DMS53 (cell line): ENCODE measurements at regions not wholly inside any gene's neighbourhood (a gene's known extent, or its start where the extent isn't known, plus 50 kb on each side); places are given as distances from the start of the nearest gene placed in this dataset.

Experiments
- DNase-seq: peaks from one replicate; lab custom pipeline; 2025; lab: John Stamatoyannopoulos, UW

DNA sequence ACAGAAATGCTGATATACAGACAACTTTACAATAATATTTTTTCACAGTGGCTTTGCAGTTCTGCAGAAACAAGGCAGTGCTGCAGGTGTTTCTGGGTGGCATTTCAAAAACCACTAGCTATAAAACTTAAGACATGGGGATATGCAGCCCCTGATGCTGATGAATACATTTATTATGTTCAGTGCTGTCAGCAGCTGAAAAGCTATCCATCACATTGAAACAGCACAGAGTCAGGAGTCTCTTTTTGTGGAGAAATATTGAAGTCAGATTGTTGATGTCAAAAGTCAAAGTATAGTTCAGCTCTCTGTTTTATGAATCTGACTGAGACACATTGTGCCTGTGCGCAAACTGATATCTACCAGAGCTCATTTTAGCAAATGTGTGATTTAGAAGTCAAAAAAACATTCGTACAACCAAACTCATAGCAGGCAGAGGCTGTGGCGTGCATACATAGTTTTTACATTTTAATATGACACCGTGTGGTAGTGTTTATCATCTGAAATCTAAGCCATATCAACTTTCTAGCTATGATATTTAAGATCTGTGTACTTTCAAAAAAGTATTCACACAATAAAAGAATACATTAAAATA is 467.6 kb downstream of the PRKD1 start:
- DNase-seq: no peak

DNA sequence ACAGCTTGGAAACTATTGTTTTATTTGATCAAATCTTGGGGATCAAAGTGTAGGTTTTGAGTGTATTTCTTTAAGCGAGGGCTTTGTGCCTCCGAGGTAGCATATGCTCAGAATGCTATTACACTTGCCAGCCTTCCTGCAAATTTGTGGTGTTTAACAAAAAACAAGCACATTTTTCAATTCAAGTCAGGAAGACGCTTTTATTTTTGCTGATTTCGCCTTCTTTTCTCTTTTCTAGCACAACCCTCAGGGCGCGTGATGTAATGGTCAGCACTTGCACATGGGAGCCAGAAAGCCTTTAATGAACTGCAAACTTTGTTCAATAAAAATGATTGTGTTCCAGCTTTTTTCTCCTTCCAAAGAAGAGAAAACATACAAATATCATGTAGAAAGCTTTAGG is 466.5 kb downstream of the PRKD1 start:
- no peak for DNase-seq

DNA sequence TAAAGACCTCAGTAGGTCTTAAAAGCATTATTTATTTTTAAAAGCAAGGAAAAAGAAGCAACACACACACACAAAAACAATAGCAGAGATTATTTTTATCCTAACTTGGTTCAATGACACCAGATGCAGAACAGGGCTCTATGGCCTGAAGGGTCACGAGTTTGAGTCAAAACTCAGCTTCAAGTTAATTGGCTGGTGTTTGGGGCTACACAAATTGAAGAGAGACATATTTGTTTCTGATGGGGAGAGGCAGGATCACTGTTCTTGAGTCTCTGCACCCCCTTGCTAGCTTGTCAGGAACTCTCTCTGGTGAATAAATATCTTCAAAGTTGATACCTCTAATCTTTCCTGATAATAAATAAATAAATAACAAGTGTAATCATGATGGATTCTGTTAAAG is 466.1 kb downstream of the PRKD1 start:
- DNase-seq: no peak

DNA sequence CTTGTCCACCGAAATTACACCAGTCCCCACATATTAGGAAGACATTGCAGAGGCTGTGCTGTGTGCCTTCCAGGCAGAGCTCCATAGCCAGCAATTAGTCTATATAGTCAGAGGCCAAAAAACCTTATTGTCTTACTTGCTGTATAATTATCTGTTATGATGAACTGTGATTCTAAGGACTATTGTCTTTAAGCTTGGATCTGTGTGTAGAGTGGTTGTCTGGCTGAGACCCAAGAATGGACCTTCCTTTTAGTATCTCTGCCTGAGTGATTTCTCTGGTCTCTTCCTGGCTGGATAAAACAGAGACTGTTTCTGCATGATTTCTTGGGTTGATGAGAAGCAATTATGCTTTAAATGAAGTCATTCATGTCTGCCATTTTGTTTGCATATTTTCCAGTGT is 465.3 kb downstream of the PRKD1 start:
- no peak for DNase-seq

GRCh38 chr14:29462772-29463171 is 464.9 kb downstream of the PRKD1 start:
- no peak for DNase-seq

DNA sequence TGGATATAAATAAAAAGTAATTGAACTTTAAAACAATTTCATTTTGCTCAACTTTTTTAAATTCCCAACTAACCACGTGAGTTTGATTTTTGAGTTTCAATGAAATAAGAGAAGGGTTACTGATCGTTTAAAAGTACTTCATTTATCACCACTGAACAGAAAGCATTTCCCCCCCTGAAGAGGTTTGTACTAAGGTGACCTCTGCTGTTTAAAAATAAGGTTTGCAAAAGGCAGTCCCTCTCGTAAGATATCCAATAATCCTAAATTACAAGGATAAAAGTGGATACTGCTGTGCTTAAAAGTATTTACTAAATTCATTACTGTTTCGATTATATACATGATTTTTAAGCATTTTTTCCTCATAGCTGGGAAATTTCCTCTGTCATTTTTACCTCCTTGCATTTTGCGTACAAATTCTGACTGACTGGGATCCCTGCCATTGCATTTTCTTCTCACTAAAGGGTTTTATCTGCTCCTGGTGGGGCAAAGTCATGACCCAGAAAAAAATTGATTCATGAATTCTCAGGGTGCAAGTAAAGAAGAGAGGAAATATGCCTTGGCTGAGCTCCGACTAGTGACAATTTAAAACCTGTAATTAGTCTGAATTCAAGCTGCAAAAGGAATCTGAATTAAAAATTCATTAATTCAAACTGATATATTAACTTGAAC is 463.8 kb downstream of the PRKD1 start:
- no peak for DNase-seq

GRCh38 chr14:29465095-29465494 is 462.6 kb downstream of the PRKD1 start:
- DNase-seq: no peak

GRCh38 chr14:29475641-29476040 is 452.0 kb downstream of the PRKD1 start:
- no peak for DNase-seq

DNA sequence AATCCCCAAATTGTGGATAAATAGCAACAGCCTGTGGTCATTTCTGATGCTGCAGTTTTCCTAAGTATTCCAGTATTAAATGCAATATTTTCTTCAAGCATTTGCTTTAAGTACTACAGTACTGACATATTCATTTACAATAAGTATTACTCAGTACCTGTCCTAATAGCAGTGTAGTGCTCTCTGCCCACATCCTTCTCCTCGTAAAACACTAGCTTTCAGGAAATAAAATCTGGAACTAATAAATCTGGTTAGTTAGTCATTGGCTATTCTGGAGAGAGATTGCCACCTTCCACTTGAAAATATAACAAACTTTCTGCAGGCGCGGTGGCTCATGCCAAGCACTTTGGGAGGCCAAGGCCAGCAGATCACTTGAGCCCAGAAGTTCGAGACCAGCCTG is 441.5 kb downstream of the PRKD1 start:
- no peak for DNase-seq

GRCh38 chr14:29489911-29490425 is 437.7 kb downstream of the PRKD1 start:
- no peak for DNase-seq

DNA sequence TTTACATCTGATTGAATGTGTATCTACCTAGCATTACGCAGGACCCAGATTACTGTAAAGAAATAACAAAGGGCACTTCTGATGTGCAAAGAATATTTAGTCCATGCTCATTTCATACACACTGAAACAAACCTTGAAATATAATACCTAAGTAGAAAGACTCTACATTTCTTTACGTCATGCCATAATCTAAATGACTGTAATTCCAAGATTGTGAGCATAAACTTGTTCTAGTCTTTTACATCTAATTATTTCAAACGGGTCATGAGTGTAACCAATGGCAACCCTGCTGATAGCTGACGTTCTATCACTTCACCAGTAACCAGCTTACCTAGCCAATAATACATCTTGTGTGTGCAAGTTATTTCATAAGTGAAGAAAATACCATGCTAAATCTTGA is 433.8 kb downstream of the PRKD1 start:
- DNase-seq: no peak

DNA sequence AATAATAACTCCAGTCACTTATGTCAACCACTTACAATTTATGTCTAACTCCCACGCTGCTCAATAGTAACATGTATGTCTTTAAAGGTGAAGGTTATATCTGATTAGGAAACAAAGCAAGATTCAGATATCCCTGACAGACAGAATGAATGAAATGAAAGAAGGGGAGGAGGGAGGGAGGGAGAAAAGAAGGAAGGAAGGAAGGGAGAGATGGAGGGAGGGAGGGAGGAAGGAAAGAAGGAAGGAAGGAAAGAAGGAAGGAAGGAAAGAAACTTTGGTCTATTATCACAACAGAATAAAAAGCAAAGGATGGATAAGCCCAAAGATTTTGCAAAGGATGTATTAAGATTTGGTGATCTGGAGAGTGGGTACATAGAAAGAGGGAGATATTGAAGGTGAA is 433.3 kb downstream of the PRKD1 start:
- DNase-seq: no peak

DNA sequence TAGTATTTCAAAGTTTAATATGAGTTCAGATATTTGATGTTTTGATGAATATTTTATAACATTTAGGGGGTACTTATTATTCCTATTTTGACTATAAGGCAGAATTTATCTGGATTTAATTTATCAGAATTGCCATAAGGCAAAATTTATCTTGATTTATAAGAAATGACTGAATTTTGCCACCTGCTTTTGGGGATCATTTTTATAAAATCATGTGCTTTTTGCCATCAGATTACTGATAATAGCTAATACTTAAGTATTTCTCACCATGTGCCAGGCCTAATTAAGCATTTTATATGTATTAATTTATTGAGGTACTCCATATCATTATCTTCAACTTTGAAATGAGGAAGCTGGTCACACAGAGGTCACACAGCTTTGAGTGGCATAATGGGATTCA is 423.7 kb downstream of the PRKD1 start:
- no peak for DNase-seq

- peak; percentile 19 for DNase-seq
These were observed 409.3 kb downstream of the PRKD1 start for GRCh38 chr14:29518335-29518734.

DNA sequence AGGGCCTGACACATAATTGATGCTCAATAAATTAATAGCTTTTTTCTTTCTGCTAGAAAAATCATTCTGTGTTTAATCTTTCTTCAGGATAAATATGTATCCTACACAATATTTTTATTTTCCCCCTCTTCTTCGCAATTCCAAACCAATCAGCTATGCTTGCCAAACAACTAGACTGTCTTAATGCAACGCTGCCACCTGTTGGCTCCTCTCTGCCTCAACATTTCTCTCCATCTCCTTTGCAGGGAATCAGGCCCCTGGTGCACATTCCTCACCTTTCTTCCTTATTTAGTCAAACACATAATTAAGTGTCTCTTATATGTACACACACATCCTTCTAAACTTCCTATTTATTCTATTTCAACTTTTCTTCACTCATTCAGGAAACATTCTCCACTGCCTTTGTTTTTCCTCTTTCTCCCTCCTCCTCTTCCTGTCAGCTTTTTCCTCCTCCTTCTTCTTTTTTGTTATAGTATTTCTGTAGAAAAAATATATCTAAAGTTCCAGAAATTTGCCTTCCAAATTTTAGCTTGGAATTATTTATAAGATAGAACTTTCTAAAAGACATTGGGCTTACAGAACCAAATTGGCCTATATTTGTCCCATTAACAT is 406.0 kb downstream of the PRKD1 start:
- peak; percentile 69 for DNase-seq
